CD14-positive monocyte (primary cell): ENCODE measurements at regions not wholly inside any gene's neighbourhood (a gene's known extent, or its start where the extent isn't known, plus 50 kb on each side); places are given as distances from the start of the nearest gene placed in this dataset.

ENCODE experiments used
- DNase-seq, 3 donors: peaks; one replicate each; pipeline ENCODE4 v3.0.0-alpha.2; 2011 to 2022
- H2AFZ ChIP-seq: 2 replicates; pipeline ENCODE4 v1.6.0; 2012; ENCODE audit warnings: mild to moderate bottlenecking, low read depth, low read length, inconsistent platforms; ENCODE audit not compliant: insufficient read depth, poor library complexity, severe bottlenecking
- H3K27ac ChIP-seq, 2 donors: 1 replicate in 1 of 2; 2 replicates in 1 of 2; pipeline ENCODE4 v1.5.1; 2012 to 2013; ENCODE audit warnings: low read length in 2 of 2, control low read depth in 1 of 2, inconsistent platforms in 1 of 2, low read depth in 1 of 2, mild to moderate bottlenecking in 1 of 2
- H3K27me3 ChIP-seq, 2 donors: one replicate each; pipeline versions ENCODE4 v1.6.0 to v1.6.1; 2011 to 2013; ENCODE audit warnings: low read length in 2 of 2; ENCODE audit not compliant: control insufficient read depth in 2 of 2, insufficient read depth in 2 of 2
- H3K36me3 ChIP-seq, 2 donors: replicated peaks in 1 of 2; 1 replicate in 1 of 2; 2 replicates in 1 of 2; pipeline versions ENCODE4 v1.5.1 to v1.6.1; 2012 to 2013; ENCODE audit warnings: low read length in 2 of 2, control low read depth in 1 of 2, inconsistent platforms in 1 of 2, mild to moderate bottlenecking in 1 of 2; ENCODE audit not compliant: insufficient read depth in 2 of 2, control insufficient read depth in 1 of 2
- H3K4me1 ChIP-seq, 2 donors: 1 replicate in 1 of 2; 2 replicates in 1 of 2; pipeline versions ENCODE4 v1.5.1 to v1.6.1; 2012 to 2013; ENCODE audit warnings: low read length in 2 of 2, control low read depth in 1 of 2, inconsistent platforms in 1 of 2, mild to moderate bottlenecking in 1 of 2, moderate library complexity in 1 of 2; ENCODE audit not compliant: insufficient read depth in 2 of 2, control insufficient read depth in 1 of 2
- H3K4me2 ChIP-seq: replicated peaks from 2 replicates; pipeline ENCODE3; 2012; ENCODE audit warnings: low read length, moderate library complexity, mild to moderate bottlenecking; ENCODE audit not compliant: poor library complexity, severe bottlenecking; ENCODE audit errors: extremely low read depth
- H3K4me3 ChIP-seq, 3 experiments: fragments of 200-600 bp in 1 of 3; sonication (generic) in 1 of 3; replicated peaks in 1 of 3; 1 replicate in 2 of 3; 2 replicates in 1 of 3; pipeline ENCODE4 v1.5.1; 2011 to 2013; ENCODE audit warnings: low read length in 3 of 3, mild to moderate bottlenecking in 3 of 3, control low read depth in 2 of 3, low read depth in 2 of 3, inconsistent platforms in 1 of 3, moderate library complexity in 1 of 3
- H3K79me2 ChIP-seq: 2 replicates; pipeline ENCODE4 v1.6.0; 2012; ENCODE audit warnings: mild to moderate bottlenecking, control low read depth, inconsistent platforms, low read length, moderate library complexity; ENCODE audit not compliant: insufficient read depth
- H3K9ac ChIP-seq: 2 replicates; pipeline ENCODE4 v1.6.0; 2017; ENCODE audit warnings: low read length, mild to moderate bottlenecking; ENCODE audit not compliant: insufficient read depth, poor library complexity, severe bottlenecking
- H3K9me3 ChIP-seq, 2 donors: replicated peaks in 1 of 2; 1 replicate in 1 of 2; 2 replicates in 1 of 2; pipeline versions ENCODE4 v1.5.1 to v1.6.1; 2012 to 2013; ENCODE audit warnings: low read length in 2 of 2, control low read depth in 1 of 2; ENCODE audit not compliant: control insufficient read depth in 1 of 2, insufficient read depth in 1 of 2
- H4K20me1 ChIP-seq: 2 replicates; pipeline ENCODE4 v1.6.0; 2012; ENCODE audit warnings: mild to moderate bottlenecking, low read length, control low read depth, moderate library complexity; ENCODE audit not compliant: insufficient read depth
- H3K27ac Mint-ChIP-seq, 7 donors: one replicate each; pipeline ENCODE4 v1.8.0; 2020; ENCODE audit warnings: mild to moderate bottlenecking in 7 of 7, mixed read lengths in 7 of 7, moderate library complexity in 6 of 7, inconsistent platforms in 2 of 7
- H3K27me3 Mint-ChIP-seq, 3 donors: one replicate each; pipeline ENCODE4 v1.8.0; 2021 to 2022; ENCODE audit warnings: low read depth in 3 of 3, mild to moderate bottlenecking in 3 of 3, mixed read lengths in 3 of 3, moderate library complexity in 3 of 3, inconsistent platforms in 1 of 3
- H3K36me3 Mint-ChIP-seq, 2 donors: one replicate each; pipeline ENCODE4 v1.8.0; 2020; ENCODE audit warnings: mixed read lengths in 2 of 2, inconsistent platforms in 1 of 2, mild to moderate bottlenecking in 1 of 2
- H3K4me1 Mint-ChIP-seq: one replicate; pipeline ENCODE4 v1.8.0; 2020; ENCODE audit warnings: mild to moderate bottlenecking, mixed read lengths
- H3K4me3 Mint-ChIP-seq, 2 donors: one replicate each; pipeline ENCODE4 v1.8.0; 2020; ENCODE audit warnings: mild to moderate bottlenecking in 2 of 2, mixed read lengths in 2 of 2, moderate library complexity in 1 of 2
- H3K9me3 Mint-ChIP-seq, 7 donors: one replicate each; pipeline ENCODE4 v1.8.0; 2020 to 2022; ENCODE audit warnings: mixed read lengths in 7 of 7, mild to moderate bottlenecking in 6 of 7, moderate library complexity in 6 of 7, inconsistent platforms in 2 of 7
- WGBS: methylation state at CpG from one replicate; pipeline ENCODE4 v1.1.5; 2013; ENCODE audit warnings: missing lambda C conversion rate; ENCODE audit not compliant: insufficient coverage; 5-methylcytosine and 5-hydroxymethylcytosine counted together
- intact Hi-C, 2 donors: fragments of 100-400 bp; cut with micrococcal nuclease; formaldehyde crosslinking; loops; one replicate each; pipeline versions ENCODE4 v1.15.0 to v1.15.1; 2023
- TF ChIP-seq, protein P1 (sequence below): fragments of 200-600 bp; IDR thresholded peaks from one replicate; pipeline ENCODE4 v1.8.0; 2022; ENCODE audit warnings: antibody characterized with exemption, mild to moderate bottlenecking

DNA sequence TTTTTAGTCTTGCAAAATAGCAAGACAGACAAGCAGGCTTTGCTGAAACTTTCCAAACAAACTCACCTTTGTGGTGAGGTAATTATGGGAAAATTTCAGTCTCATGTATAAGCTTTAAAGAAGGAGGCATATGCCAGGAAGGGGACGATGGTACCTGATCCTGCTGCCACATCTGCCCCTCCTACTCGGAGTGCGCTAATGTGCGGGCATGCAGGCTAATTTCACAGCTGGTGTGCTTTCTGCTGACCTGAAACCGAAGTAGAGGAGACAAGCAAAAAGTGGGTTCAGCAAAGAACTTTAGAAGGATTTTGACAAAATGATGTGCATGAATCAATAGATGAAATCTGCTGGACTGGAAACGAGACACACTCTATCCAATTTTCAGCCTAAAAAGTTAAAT lies 117.1 kb upstream of the IRX4 start:
- no peak overlapping the region for H3K4me2 ChIP-seq
- Mint-ChIP-seq H3K4me3 (no peak overlapping the region), H3K27me3 (peaks cover 1 to 9% (median 5%) of the 10 kb centered on the region in 3 donors), H3K27ac (no peak overlapping the region), H3K9me3 (peaks cover 10 to 23% (median 17%) of the 10 kb centered on the region in 7 donors), H3K36me3 (no peaks in the 10 kb centered on the region), H3K4me1 (peaks cover 2% of the 10 kb centered on the region)
- H3K4me1 ChIP-seq: no peaks in the 10 kb centered on the region
- H3K9me3 ChIP-seq: peaks cover 9 to 13% of the 10 kb centered on the region in 2 donors
- DNase-seq: no peak
- H2AFZ ChIP-seq: no peak overlapping the region
- WGBS: 77% methylated on average over 5 of the region's 6 CpGs
- H4K20me1 ChIP-seq: no peaks in the 10 kb centered on the region
- H3K36me3 ChIP-seq: no peaks in the 10 kb centered on the region
- TF ChIP-seq, protein P1, sequence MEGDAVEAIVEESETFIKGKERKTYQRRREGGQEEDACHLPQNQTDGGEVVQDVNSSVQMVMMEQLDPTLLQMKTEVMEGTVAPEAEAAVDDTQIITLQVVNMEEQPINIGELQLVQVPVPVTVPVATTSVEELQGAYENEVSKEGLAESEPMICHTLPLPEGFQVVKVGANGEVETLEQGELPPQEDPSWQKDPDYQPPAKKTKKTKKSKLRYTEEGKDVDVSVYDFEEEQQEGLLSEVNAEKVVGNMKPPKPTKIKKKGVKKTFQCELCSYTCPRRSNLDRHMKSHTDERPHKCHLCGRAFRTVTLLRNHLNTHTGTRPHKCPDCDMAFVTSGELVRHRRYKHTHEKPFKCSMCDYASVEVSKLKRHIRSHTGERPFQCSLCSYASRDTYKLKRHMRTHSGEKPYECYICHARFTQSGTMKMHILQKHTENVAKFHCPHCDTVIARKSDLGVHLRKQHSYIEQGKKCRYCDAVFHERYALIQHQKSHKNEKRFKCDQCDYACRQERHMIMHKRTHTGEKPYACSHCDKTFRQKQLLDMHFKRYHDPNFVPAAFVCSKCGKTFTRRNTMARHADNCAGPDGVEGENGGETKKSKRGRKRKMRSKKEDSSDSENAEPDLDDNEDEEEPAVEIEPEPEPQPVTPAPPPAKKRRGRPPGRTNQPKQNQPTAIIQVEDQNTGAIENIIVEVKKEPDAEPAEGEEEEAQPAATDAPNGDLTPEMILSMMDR: no peak
- H3K4me3 ChIP-seq: no peak overlapping the region
- H3K79me2 ChIP-seq: no peaks in the 10 kb centered on the region
- no peaks in the 10 kb centered on the region for H3K27me3 ChIP-seq
- no peak overlapping the region for H3K27ac ChIP-seq
- H3K9ac ChIP-seq: no peak overlapping the region
- intact Hi-C loops: no loop called here

DNA sequence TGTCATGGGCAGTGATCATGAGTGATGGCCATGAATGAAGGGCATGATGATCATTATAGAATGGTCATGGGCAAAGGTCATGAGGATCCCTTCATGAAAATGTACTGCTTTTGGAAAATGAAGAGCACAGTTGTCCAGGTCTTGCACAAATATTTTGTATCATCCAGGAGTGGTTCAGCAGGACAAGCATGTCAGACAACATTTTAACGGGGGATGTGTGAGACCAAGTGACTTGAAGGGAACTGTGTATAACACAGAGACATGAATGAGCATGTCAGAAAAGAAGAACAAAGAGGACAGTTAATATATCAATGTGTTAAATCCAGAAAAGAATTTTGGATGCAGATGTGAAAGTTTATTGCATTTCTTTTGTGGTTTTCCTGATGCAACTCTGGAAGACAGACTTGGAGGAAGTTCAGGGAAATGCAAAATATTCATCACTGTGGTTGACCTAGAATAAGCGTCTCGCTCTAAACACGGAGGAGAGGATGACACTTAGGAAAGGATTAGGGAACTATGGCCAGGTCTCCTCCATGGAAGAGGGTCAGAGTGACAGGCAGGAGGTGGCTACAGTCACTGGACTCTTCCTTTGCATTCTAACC lies 116.1 kb upstream of the IRX4 start:
- no peaks in the 10 kb centered on the region for H3K36me3 ChIP-seq
- intact Hi-C loops: no loop called here
- H3K4me2 ChIP-seq: no peak overlapping the region
- 54% methylated on average over 4 of the region's 4 CpGs for WGBS
- H2AFZ ChIP-seq: no peak overlapping the region
- DNase-seq: no peak
- Mint-ChIP-seq H3K4me3 (no peak overlapping the region), H3K36me3 (no peaks in the 10 kb centered on the region), H3K9me3 (peaks cover 13 to 25% (median 21%) of the 10 kb centered on the region in 7 donors), H3K4me1 (peaks cover 2% of the 10 kb centered on the region), H3K27ac (no peak overlapping the region), H3K27me3 (peaks cover 1 to 9% (median 2%) of the 10 kb centered on the region in 3 donors)
- H3K27me3 ChIP-seq: no peaks in the 10 kb centered on the region
- H3K27ac ChIP-seq: no peak overlapping the region
- TF ChIP-seq, protein P1: no peak
- H4K20me1 ChIP-seq: no peaks in the 10 kb centered on the region
- no peak overlapping the region for H3K9ac ChIP-seq
- H3K4me1 ChIP-seq: no peaks in the 10 kb centered on the region
- H3K4me3 ChIP-seq: no peak overlapping the region
- H3K79me2 ChIP-seq: no peaks in the 10 kb centered on the region
- peaks cover 14 to 15% of the 10 kb centered on the region in 2 donors for H3K9me3 ChIP-seq
